Gastrocnemius medialis (tissue), 4 donors: ENCODE measurements at regions not wholly inside any gene's neighbourhood (a gene's known extent, or its start where the extent isn't known, plus 50 kb on each side); places are given as distances from the start of the nearest gene placed in this dataset.
"Not testable (repeated sequence)": the region's sequence is repeated elsewhere in the genome, so short reads cannot be mapped to it uniquely, and the experiment has no call there.

ENCODE experiments used
- ATAC-seq, 2 donors: fragments of 150-250 bp; one replicate each; pipeline ENCODE4 v1.9.1; 2016
- DNase-seq, 2 donors: peaks; one replicate each; pipeline ENCODE4 v3.0.0-alpha.2; 2019
- H3K27ac ChIP-seq, 4 donors: fragments of 200-600 bp; sonication (generic); 1 replicate in 1 of 4; 2 replicates in 3 of 4; pipeline ENCODE4 v1.5.1; 2016 to 2018; ENCODE audit warnings: mild to moderate bottlenecking in 2 of 4, moderate library complexity in 1 of 4
- H3K27me3 ChIP-seq, 3 donors: fragments of 200-600 bp; sonication (generic) in 2 of 3; 1 replicate in 1 of 3; 2 replicates in 2 of 3; pipeline versions ENCODE4 v1.5.1 to v1.6.0; 2016 to 2019; ENCODE audit warnings: mild to moderate bottlenecking in 1 of 3, moderate library complexity in 1 of 3
- H3K36me3 ChIP-seq, 2 donors: fragments of 200-600 bp; sonication (generic) in 1 of 2; one replicate each; pipeline ENCODE4 v1.5.1; 2017 to 2018
- H3K4me1 ChIP-seq, 2 donors: fragments of 200-600 bp; sonication (generic) in 1 of 2; one replicate each; pipeline ENCODE4 v1.5.1; 2016 to 2017; ENCODE audit warnings: mild to moderate bottlenecking in 2 of 2
- H3K4me3 ChIP-seq, 4 donors: fragments of 200-600 bp; sonication (generic) in 3 of 4; 1 replicate in 1 of 4; 2 replicates in 3 of 4; pipeline ENCODE4 v1.5.1; 2016 to 2019; ENCODE audit warnings: mild to moderate bottlenecking in 2 of 4
- H3K9me3 ChIP-seq, 3 donors: fragments of 200-600 bp; sonication (generic) in 2 of 3; 1 replicate in 1 of 3; 2 replicates in 2 of 3; pipeline ENCODE4 v1.5.1; 2016 to 2019
- POLR2A ChIP-seq, 2 donors: fragments of 450-650 bp; IDR thresholded peaks; one replicate each; pipeline ENCODE4 v1.6.1; 2017; ENCODE audit warnings: antibody characterized with exemption in 2 of 2, mild to moderate bottlenecking in 2 of 2, moderate library complexity in 2 of 2
- in situ Hi-C, 4 donors: fragments of 200-750 bp; cut with MboI; loops; one replicate each; pipeline versions ENCODE4 v1.15.0 to v1.8.0; 2017; ENCODE audit warnings: low sequenced_read_pairs in 4 of 4
- intact Hi-C: fragments of 100-400 bp; cut with DNase I; formaldehyde crosslinking; loops from one replicate; pipeline ENCODE4 v1.15.1; 2023; ENCODE audit warnings: low total_unique reads
- TF ChIP-seq, protein P1 (sequence below), 5 experiments: fragments of 450-650 bp in 3 of 5; fragments of 200-600 bp in 2 of 5; sonication (generic) in 2 of 5; IDR thresholded peaks in 4 of 5; conservative IDR thresholded peaks in 1 of 5; 1 replicate in 4 of 5; 2 replicates in 1 of 5; pipeline ENCODE4 v1.5.1; 2016 to 2019; ENCODE audit warnings: antibody characterized with exemption in 5 of 5, mild to moderate bottlenecking in 3 of 5, moderate library complexity in 3 of 5

DNA sequence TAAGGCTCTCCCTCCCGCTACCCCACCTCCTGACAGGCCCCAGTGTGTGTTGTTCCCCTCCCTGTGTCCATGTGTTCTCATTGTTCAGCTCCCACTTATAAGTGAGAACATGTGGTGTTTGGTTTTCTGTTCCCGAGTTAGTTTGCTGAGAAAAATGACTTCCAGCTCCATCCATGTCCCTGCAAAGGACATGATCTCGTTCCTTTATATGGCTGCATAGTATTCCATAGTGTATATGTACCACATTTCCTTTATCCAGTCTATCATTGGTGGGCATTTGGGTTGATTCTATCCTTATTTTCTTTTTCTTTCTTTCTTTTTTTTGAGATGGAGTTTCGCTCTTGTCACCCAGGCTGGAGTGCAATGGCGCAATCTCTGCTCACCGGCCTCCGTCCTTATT lies 57.8 kb upstream of the RASSF3 start:
- H3K4me3 ChIP-seq, H3K27ac ChIP-seq, H3K36me3 ChIP-seq, DNase-seq, H3K27me3 ChIP-seq, ATAC-seq, intact Hi-C loops, H3K4me1 ChIP-seq, H3K9me3 ChIP-seq: not testable (repeated sequence)
- in situ Hi-C loops: loop anchor here in 1 of 4 donors (10.0 kb wide), 1 partner anchor 152 kb away; no protein-coding TSS in a partner anchor

GRCh38 chr12:64553689-64554088 lies 56.6 kb upstream of the RASSF3 start:
- in situ Hi-C loops: loop anchor here in 1 of 4 donors (10.0 kb wide), 1 partner anchor 151 kb away; no protein-coding TSS in a partner anchor
- H3K27me3 ChIP-seq, H3K4me1 ChIP-seq, ATAC-seq, H3K36me3 ChIP-seq, intact Hi-C loops, H3K27ac ChIP-seq, DNase-seq, H3K4me3 ChIP-seq, H3K9me3 ChIP-seq: not testable (repeated sequence)

DNA sequence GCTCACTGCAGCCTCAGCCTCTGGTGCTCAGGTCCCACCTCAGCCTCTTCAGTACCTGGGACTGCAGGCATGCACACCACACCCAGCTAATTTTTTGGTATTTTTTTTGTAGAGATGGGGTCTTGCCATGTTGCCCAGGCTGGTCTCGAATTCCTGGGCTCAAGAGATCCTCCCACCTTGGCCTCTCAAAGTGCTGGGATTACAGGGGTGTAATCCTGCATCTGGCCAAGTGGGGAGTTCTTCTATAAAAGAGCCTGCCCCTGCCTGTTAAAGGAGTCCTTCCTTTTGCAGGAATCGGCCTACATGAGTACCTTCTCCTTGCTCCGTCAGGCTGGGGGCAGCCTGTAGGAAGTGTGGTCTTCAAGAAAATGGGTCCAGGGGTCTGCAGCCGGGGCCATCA lies 54.1 kb upstream of the RASSF3 start:
- no peak overlapping the region for H3K4me3 ChIP-seq
- ATAC-seq (no peak), DNase-seq (no peak)
- no peak overlapping the region for H3K27ac ChIP-seq
- in situ Hi-C loops: loop anchor here in 1 of 4 donors (10.0 kb wide), 1 partner anchor 149 kb away; no protein-coding TSS in a partner anchor
- H3K9me3 ChIP-seq: no peaks in the 10 kb centered on the region
- no peaks in the 10 kb centered on the region for H3K36me3 ChIP-seq
- H3K27me3 ChIP-seq: no peaks in the 10 kb centered on the region
- intact Hi-C loops: no loop called here
- TF ChIP-seq, protein P1, sequence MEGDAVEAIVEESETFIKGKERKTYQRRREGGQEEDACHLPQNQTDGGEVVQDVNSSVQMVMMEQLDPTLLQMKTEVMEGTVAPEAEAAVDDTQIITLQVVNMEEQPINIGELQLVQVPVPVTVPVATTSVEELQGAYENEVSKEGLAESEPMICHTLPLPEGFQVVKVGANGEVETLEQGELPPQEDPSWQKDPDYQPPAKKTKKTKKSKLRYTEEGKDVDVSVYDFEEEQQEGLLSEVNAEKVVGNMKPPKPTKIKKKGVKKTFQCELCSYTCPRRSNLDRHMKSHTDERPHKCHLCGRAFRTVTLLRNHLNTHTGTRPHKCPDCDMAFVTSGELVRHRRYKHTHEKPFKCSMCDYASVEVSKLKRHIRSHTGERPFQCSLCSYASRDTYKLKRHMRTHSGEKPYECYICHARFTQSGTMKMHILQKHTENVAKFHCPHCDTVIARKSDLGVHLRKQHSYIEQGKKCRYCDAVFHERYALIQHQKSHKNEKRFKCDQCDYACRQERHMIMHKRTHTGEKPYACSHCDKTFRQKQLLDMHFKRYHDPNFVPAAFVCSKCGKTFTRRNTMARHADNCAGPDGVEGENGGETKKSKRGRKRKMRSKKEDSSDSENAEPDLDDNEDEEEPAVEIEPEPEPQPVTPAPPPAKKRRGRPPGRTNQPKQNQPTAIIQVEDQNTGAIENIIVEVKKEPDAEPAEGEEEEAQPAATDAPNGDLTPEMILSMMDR (IDR thresholded peaks at IDR 0.05 in 4 of 5, conservative IDR thresholded peaks at IDR 0.05 in 1 of 5): no peak
- TF ChIP-seq POLR2A (IDR thresholded peaks at IDR 0.05): no peak
- H3K4me1 ChIP-seq: no peaks in the 10 kb centered on the region

DNA sequence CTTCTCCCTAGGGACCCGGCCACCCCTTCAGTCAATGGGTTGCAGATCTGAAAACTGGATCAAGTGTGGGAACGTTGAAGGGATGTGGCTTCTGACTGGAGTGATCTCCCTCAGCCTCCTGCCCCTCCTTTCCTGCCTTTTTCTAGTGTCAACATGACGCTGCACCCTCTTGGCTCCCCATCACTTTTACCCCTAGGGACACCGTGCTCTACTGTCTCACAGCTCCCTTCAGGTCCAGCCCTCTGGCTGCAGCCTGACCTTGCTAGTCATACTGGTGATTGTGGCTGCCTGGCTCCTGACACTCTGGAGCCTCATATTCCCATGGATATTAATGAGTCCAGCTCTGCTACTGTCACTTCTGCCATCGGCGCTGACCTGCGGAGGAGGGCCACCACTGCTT lies 51.5 kb upstream of the RASSF3 start:
- in situ Hi-C loops (loop anchor here in 1 of 4 donors (10.0 kb wide), 1 partner anchor 146 kb away; no protein-coding TSS in a partner anchor), intact Hi-C loops (no loop called here)
- no peaks in the 10 kb centered on the region for H3K9me3 ChIP-seq
- ATAC-seq (no peak), DNase-seq (no peak)
- no peak overlapping the region for H3K27ac ChIP-seq
- H3K36me3 ChIP-seq: no peaks in the 10 kb centered on the region
- H3K27me3 ChIP-seq: no peaks in the 10 kb centered on the region
- H3K4me1 ChIP-seq: no peaks in the 10 kb centered on the region
- no peak overlapping the region for H3K4me3 ChIP-seq
- no peak for TF ChIP-seq POLR2A (IDR thresholded peaks at IDR 0.05)
- TF ChIP-seq, protein P1 (IDR thresholded peaks at IDR 0.05 in 4 of 5, conservative IDR thresholded peaks at IDR 0.05 in 1 of 5): no peak

DNA sequence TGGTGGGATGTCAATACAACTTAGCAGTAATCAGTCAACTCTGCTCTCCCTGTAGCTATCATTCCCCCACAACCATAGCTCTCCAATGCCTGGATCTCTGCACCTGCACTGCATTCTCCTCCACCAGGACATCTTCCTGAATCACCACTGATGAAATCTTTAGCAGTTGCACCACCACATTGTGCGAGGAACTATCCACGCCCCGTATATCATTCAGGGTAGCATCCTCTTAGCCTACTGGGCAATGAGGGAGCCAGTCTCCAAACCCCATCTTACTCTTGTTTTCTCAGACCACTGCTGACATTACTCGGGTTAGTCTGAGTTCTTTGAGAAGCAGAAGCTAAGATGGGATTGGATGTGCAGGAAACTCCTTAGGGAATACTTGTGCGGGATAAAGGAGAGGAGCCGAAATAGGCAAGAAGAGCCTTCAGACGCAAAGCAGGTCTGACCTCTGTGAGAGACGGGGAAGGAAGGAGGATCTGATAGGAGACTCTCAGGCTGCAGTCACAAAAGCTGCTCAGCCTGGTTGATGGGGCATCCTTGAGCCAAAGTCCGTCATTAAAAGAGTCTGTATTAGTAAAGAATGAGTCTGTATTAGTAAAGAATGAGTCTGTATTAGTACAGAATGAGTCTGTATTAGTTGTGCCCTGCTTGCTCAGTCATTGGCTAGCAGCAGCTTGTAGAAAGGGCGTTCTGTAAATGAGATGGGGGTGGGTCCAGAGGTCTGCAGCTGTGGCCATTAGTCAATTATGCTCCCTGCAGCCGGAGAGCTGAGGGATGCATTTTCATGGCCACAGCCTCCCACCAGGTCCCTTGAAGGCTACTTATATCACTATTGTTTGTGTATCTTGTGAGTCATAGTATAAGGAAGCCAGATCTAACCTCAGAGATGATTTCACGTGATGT lies 49.6 kb upstream of the RASSF3 start:
- intact Hi-C loops (no loop called here), in situ Hi-C loops (no loop called here)
- no peak for ATAC-seq
- no peak overlapping the region for H3K27ac ChIP-seq
- no peaks in the 10 kb centered on the region for H3K9me3 ChIP-seq
- H3K4me3 ChIP-seq: no peak overlapping the region
- H3K4me1 ChIP-seq: no peaks in the 10 kb centered on the region
- DNase-seq: no peak
- H3K27me3 ChIP-seq: no peaks in the 10 kb centered on the region
- H3K36me3 ChIP-seq: no peaks in the 10 kb centered on the region
- no peak for TF ChIP-seq POLR2A (IDR thresholded peaks at IDR 0.05)
- TF ChIP-seq, protein P1 (IDR thresholded peaks at IDR 0.05 in 4 of 5, conservative IDR thresholded peaks at IDR 0.05 in 1 of 5): no peak
